ENCODE measurements at regions not wholly inside any gene's neighbourhood (a gene's known extent, or its start where the extent isn't known, plus 50 kb on each side); places are given as distances from the start of the nearest gene placed in this dataset.

DNA sequence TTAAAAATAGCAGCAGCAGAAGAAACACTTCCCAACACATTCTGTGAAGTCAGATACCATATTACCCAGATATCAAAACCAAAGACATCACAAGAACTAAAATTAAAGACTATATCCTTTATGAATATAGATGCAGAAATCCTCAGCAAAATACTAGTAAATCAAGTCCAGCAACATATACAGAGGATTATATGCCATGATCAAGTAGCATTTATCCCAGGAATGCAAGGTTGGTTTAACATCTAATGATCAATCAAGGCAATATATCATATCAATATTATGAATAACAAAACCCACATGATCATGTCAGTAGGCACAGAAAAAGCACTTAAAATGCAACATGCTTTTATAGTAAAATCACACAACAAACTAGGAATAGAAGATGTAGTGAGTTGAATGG is 88.1 kb downstream of the RPS24 start:
- no peaks in the 10 kb centered on the region for H3K36me3 ChIP-seq
- ATAC-seq (ENCODE audit: insufficient number of reproducible peaks, low FRiP score, low read depth) = no peak

DNA sequence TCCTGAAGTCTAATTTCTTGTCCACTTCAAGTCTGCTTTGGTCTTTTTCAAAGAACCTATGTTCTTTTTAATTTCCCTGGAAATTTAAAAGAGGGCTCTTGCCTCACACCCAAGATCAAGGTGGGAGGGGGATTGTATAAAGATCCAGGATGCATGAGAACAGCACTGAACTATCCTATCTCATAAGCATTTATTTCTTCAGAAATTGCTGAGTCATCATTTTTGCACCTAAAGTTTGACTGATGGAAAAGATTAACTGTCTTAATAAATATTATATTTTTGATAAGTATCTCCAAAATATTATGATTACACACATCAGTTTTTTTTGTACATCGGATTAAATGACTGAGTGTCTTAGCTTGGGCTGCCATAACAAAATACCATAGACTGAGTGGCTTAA is 90.5 kb downstream of the RPS24 start:
- ATAC-seq (ENCODE audit: insufficient number of reproducible peaks, low FRiP score, low read depth) = no peak
- TF ChIP-seq, protein P1, sequence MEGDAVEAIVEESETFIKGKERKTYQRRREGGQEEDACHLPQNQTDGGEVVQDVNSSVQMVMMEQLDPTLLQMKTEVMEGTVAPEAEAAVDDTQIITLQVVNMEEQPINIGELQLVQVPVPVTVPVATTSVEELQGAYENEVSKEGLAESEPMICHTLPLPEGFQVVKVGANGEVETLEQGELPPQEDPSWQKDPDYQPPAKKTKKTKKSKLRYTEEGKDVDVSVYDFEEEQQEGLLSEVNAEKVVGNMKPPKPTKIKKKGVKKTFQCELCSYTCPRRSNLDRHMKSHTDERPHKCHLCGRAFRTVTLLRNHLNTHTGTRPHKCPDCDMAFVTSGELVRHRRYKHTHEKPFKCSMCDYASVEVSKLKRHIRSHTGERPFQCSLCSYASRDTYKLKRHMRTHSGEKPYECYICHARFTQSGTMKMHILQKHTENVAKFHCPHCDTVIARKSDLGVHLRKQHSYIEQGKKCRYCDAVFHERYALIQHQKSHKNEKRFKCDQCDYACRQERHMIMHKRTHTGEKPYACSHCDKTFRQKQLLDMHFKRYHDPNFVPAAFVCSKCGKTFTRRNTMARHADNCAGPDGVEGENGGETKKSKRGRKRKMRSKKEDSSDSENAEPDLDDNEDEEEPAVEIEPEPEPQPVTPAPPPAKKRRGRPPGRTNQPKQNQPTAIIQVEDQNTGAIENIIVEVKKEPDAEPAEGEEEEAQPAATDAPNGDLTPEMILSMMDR (IDR thresholded peaks at IDR 0.05) = no peak
- Histone ChIP-seq H3K27ac (no peak overlapping the region), H3K4me1 (ENCODE audit: control insufficient read depth in 1 of 2, low read depth in 2 of 2) (no peaks in the 10 kb centered on the region), H3K27me3 (replicated peaks; ENCODE audit: insufficient read depth) (no peaks in the 10 kb centered on the region), H3K9me3 (peaks cover 15% of the 10 kb centered on the region), H3K4me3 (no peak overlapping the region), H3K36me3 (no peaks in the 10 kb centered on the region)
- no peak for DNase-seq (ENCODE audit: low spot score)

More for the DNA sequence above, 88.1 kb downstream of the RPS24 start:
- DNase-seq (ENCODE audit: low spot score) = no peak
- TF ChIP-seq, protein P1 (IDR thresholded peaks at IDR 0.05) = no peak
- Histone ChIP-seq H3K4me3 (no peak overlapping the region), H3K4me1 (ENCODE audit: control insufficient read depth in 1 of 2, low read depth in 2 of 2) (no peaks in the 10 kb centered on the region), H3K9me3 (peaks cover 17% of the 10 kb centered on the region), H3K27me3 (replicated peaks; ENCODE audit: insufficient read depth) (no peaks in the 10 kb centered on the region), H3K27ac (no peak overlapping the region)

DNA sequence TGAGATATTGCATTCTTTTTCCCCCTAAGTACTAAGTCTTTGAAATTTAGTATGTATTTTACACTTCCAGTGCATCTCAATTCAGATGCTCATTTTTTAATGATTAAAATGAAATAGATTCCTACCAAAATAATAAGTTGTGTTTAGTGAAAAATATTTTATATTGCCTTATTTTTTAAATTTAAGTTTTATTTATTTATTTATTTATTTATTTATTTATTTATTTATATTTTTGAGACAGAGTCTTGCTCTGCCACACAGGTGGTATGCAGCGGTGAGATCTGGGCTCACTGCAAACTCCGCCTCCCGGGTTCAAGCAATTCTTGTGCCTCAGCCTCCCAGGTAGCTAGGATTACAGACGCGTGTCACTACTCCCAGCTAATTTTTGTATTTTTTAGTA is 95.5 kb downstream of the RPS24 start:
- ATAC-seq (ENCODE audit: insufficient number of reproducible peaks, low FRiP score, low read depth) (no peak), DNase-seq (ENCODE audit: low spot score) (no peak)
- Histone ChIP-seq H3K27me3 (replicated peaks; ENCODE audit: insufficient read depth) (no peaks in the 10 kb centered on the region), H3K4me3 (no peak overlapping the region), H3K36me3 (no peaks in the 10 kb centered on the region), H3K27ac (no peak overlapping the region), H3K4me1 (ENCODE audit: control insufficient read depth in 1 of 2, low read depth in 2 of 2) (no peaks in the 10 kb centered on the region), H3K9me3 (no peaks in the 10 kb centered on the region)
- TF ChIP-seq, protein P1 (IDR thresholded peaks at IDR 0.05) = no peak

DNA sequence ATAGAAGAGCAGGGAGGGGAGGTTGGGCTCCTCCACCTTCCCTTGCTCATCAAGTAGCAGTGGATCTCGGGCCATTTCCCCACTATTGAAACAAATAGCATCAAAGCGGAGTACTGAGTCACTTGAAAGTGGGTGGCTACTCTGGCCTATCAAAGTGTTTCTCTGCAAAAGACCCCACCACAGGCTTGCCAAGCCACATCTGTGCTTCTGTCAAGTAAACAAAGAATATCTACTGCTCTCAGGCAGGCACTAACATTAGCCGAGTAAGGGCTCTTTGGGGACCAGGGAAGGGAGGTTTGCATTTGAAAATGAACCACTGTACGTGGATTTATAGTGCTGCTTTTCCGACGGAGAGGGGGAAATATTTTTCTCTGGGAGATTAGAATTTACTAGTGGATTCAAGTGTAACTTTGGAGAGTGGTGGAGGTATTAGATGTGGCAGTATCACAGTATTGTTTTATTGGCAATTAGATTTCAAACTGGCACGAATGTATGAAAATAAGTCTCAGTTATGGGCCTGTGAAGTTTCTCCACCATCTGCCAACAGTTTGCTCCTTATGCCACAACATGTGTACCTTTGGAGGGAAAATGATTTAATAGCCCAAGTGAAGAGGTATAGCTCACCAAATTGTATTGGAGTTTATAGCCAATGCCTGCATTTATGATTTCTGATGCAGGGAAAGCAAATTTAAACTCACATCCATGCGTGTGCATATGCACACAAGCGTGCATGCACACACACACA is 97.5 kb downstream of the RPS24 start:
- H3K27ac ChIP-seq = no peak overlapping the region
- TF ChIP-seq, protein P1 (IDR thresholded peaks at IDR 0.05) = no peak
- H3K4me3 ChIP-seq = no peak overlapping the region
- H3K4me1 ChIP-seq (ENCODE audit: control insufficient read depth in 1 of 2, low read depth in 2 of 2) = no peaks in the 10 kb centered on the region
- DNase-seq (ENCODE audit: low spot score) (no peak), ATAC-seq (ENCODE audit: insufficient number of reproducible peaks, low FRiP score, low read depth) (no peak)
- no peaks in the 10 kb centered on the region for H3K9me3 ChIP-seq
- H3K36me3 ChIP-seq = no peaks in the 10 kb centered on the region
- no peaks in the 10 kb centered on the region for H3K27me3 ChIP-seq (replicated peaks; ENCODE audit: insufficient read depth)

DNA sequence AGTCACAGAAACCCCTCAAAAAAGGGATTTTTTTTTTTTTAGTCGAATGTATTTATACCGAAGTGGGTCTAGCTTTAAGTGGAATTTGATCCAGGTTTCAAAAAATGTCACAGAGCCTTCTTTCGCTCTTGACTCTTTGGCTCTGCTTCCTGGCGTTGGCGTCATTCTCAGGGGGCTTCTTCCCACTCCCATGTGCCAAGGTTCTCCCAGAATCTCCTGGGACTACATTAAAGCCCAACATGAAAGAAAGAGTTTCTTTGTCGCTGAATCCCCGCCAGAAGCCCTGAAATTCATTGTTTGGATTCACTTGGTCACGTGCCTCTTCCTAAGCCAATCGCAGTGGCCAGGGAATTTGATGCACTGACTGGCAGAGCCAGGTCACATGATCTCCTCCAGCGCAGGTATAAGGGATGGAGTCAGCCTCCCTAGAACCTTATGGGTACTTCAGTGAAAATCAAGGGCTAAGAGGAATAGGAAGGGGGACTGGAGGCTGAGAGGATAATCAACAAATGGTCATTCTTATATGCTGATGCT is 101.2 kb downstream of the RPS24 start:
- no peaks in the 10 kb centered on the region for H3K27me3 ChIP-seq (replicated peaks; ENCODE audit: insufficient read depth)
- TF ChIP-seq, protein P1 (IDR thresholded peaks at IDR 0.05) = no peak
- H3K9me3 ChIP-seq = no peaks in the 10 kb centered on the region
- H3K36me3 ChIP-seq = no peaks in the 10 kb centered on the region
- ATAC-seq (ENCODE audit: insufficient number of reproducible peaks, low FRiP score, low read depth) (no peak), DNase-seq (ENCODE audit: low spot score) (no peak)
- peaks cover 0 to 9% of the 10 kb centered on the region in 2 donors for H3K4me1 ChIP-seq (ENCODE audit: control insufficient read depth in 1 of 2, low read depth in 2 of 2)
- H3K27ac ChIP-seq = no peak overlapping the region
- no peak overlapping the region for H3K4me3 ChIP-seq

Measured in thoracic aorta (tissue), 2 donors.